Smooth muscle cell (in vitro differentiated cells): ENCODE measurements at regions not wholly inside any gene's neighbourhood (a gene's known extent, or its start where the extent isn't known, plus 50 kb on each side); places are given as distances from the start of the nearest gene placed in this dataset.

Source experiments
- DNase-seq: peaks from one replicate; lab custom pipeline; 2025; ENCODE audit not compliant: unreplicated experiment; lab: John Stamatoyannopoulos, UW
- H2AFZ ChIP-seq: fragments of 200-600 bp; sonication (generic); 2 replicates; pipeline ENCODE4 v1.6.0; 2016; ENCODE audit warnings: antibody characterized with exemption, low read depth, mild to moderate bottlenecking
- H3F3A ChIP-seq: fragments of 200-600 bp; sonication (generic); 2 replicates; pipeline ENCODE4 v1.6.0; 2017; ENCODE audit warnings: antibody characterized with exemption, low read depth
- H3K27ac ChIP-seq: fragments of 200-600 bp; sonication (generic); 2 replicates; pipeline ENCODE4 v1.5.1; 2016; ENCODE audit warnings: low read depth, mild to moderate bottlenecking
- H3K27me3 ChIP-seq: fragments of 200-600 bp; sonication (generic); 2 replicates; pipeline ENCODE4 v1.6.1; 2016; ENCODE audit warnings: low read depth, mild to moderate bottlenecking
- H3K36me3 ChIP-seq: fragments of 200-600 bp; sonication (generic); 2 replicates; pipeline ENCODE4 v1.5.1; 2016; ENCODE audit warnings: low read depth
- H3K4me1 ChIP-seq: fragments of 200-600 bp; sonication (generic); 2 replicates; pipeline ENCODE4 v1.5.1; 2016; ENCODE audit warnings: low read depth
- H3K4me2 ChIP-seq: fragments of 200-600 bp; sonication (generic); 2 replicates; pipeline ENCODE4 v1.6.0; 2016; ENCODE audit warnings: mild to moderate bottlenecking
- H3K4me3 ChIP-seq: fragments of 200-600 bp; sonication (generic); 2 replicates; pipeline ENCODE4 v1.5.1; 2016; ENCODE audit warnings: mild to moderate bottlenecking
- H3K79me2 ChIP-seq: fragments of 200-600 bp; sonication (generic); 2 replicates; pipeline ENCODE4 v1.6.0; 2016; ENCODE audit warnings: low read depth, mild to moderate bottlenecking
- H3K9ac ChIP-seq: fragments of 200-600 bp; sonication (generic); 2 replicates; pipeline ENCODE4 v1.6.0; 2016; ENCODE audit warnings: low read depth
- H3K9me3 ChIP-seq: fragments of 200-600 bp; sonication (generic); replicated peaks from 2 replicates; pipeline ENCODE4 v1.5.1; 2016; ENCODE audit warnings: low read depth
- H4K20me1 ChIP-seq: fragments of 200-600 bp; sonication (generic); 2 replicates; pipeline ENCODE4 v1.6.0; 2016; ENCODE audit warnings: low read depth
- CTCF ChIP-seq: fragments of 200-600 bp; sonication (generic); IDR thresholded peaks from 2 replicates; pipeline ENCODE4 v1.5.1; 2017; ENCODE audit warnings: borderline replicate concordance, mild to moderate bottlenecking, antibody characterized with exemption; ENCODE audit not compliant: insufficient read depth, poor library complexity, severe bottlenecking
- WGBS: methylation state at CpG from one replicate; pipeline ENCODE4 v1.1.7; 2016; ENCODE audit warnings: low lambda C conversion rate; 5-methylcytosine and 5-hydroxymethylcytosine counted together

- H3K27ac ChIP-seq, result no peak overlapping the region
- no peak overlapping the region for H3K9ac ChIP-seq
- H3K27me3 ChIP-seq, result no peaks in the 10 kb centered on the region
- H3K36me3 ChIP-seq, result no peaks in the 10 kb centered on the region
- no peak overlapping the region for H3K4me2 ChIP-seq
- H3K4me1 ChIP-seq, result no peaks in the 10 kb centered on the region
- H3F3A ChIP-seq, result no peaks in the 10 kb centered on the region
- H2AFZ ChIP-seq, result no peak overlapping the region
- no peak for TF ChIP-seq CTCF
- 100% methylated on average over 1 of the region's 1 CpG for WGBS
- no peak overlapping the region for H3K4me3 ChIP-seq
- DNase-seq, result no peak
- no peaks in the 10 kb centered on the region for H3K79me2 ChIP-seq
- H4K20me1 ChIP-seq, result no peaks in the 10 kb centered on the region
- no peaks in the 10 kb centered on the region for H3K9me3 ChIP-seq
Observed at GRCh38 chr6:138011413-138011812, 95.8 kb downstream of the PERP start.

- WGBS, result 100% methylated on average over 1 of the region's 1 CpG
- H3F3A ChIP-seq, result no peaks in the 10 kb centered on the region
Observed at GRCh38 chr6:138012682-138013081, 94.5 kb downstream of the PERP start.

GRCh38 chr6:138013959-138014358 is 93.3 kb downstream of the PERP start:
- Histone ChIP-seq H2AFZ (no peak overlapping the region), H3K36me3 (no peaks in the 10 kb centered on the region), H3K9me3 (no peaks in the 10 kb centered on the region), H3K4me2 (no peak overlapping the region), H3F3A (no peaks in the 10 kb centered on the region), H3K27ac (no peak overlapping the region), H3K4me1 (no peaks in the 10 kb centered on the region), H3K27me3 (no peaks in the 10 kb centered on the region), H3K9ac (no peak overlapping the region), H3K79me2 (no peaks in the 10 kb centered on the region), H4K20me1 (no peaks in the 10 kb centered on the region), H3K4me3 (no peak overlapping the region)
- 76% methylated on average over 1 of the region's 1 CpG for WGBS
- DNase-seq, result no peak
- TF ChIP-seq CTCF, result no peak

More at GRCh38 chr6:138012682-138013081, 94.5 kb downstream of the PERP start:
- no peak for DNase-seq
- H3K36me3 ChIP-seq, result no peaks in the 10 kb centered on the region
- TF ChIP-seq CTCF, result no peak
- no peaks in the 10 kb centered on the region for H3K9me3 ChIP-seq
- H3K9ac ChIP-seq, result no peak overlapping the region
- H4K20me1 ChIP-seq, result no peaks in the 10 kb centered on the region
- H2AFZ ChIP-seq, result no peak overlapping the region
- H3K4me1 ChIP-seq, result no peaks in the 10 kb centered on the region
- no peak overlapping the region for H3K4me2 ChIP-seq
- no peak overlapping the region for H3K27ac ChIP-seq
- H3K27me3 ChIP-seq, result no peaks in the 10 kb centered on the region
- no peak overlapping the region for H3K4me3 ChIP-seq
- no peaks in the 10 kb centered on the region for H3K79me2 ChIP-seq

- H3K36me3 ChIP-seq, result no peaks in the 10 kb centered on the region
- DNase-seq, result no peak
- H3K9me3 ChIP-seq, result no peaks in the 10 kb centered on the region
- no peak overlapping the region for H3K4me2 ChIP-seq
- no peak overlapping the region for H2AFZ ChIP-seq
- no peaks in the 10 kb centered on the region for H3K4me1 ChIP-seq
- TF ChIP-seq CTCF, result no peak
- no peak overlapping the region for H3K4me3 ChIP-seq
- no peaks in the 10 kb centered on the region for H3K27me3 ChIP-seq
- H4K20me1 ChIP-seq, result no peaks in the 10 kb centered on the region
- no peaks in the 10 kb centered on the region for H3K79me2 ChIP-seq
- H3K9ac ChIP-seq, result no peak overlapping the region
- no peak overlapping the region for H3K27ac ChIP-seq
- no peaks in the 10 kb centered on the region for H3F3A ChIP-seq
Observed at GRCh38 chr6:138017166-138017757, 90.0 kb downstream of the PERP start.
